Astrocyte of the cerebellum (primary cell): ENCODE measurements at regions not wholly inside any gene's neighbourhood (a gene's known extent, or its start where the extent isn't known, plus 50 kb on each side); places are given as distances from the start of the nearest gene placed in this dataset.

Source experiments
- DNase-seq: peaks from one replicate; pipeline ENCODE4 v3.0.0-alpha.2; 2011; ENCODE audit warnings: low read depth
- H3K4me3 ChIP-seq: 2 replicates; pipeline ENCODE4 v1.5.1; 2011; ENCODE audit warnings: mild to moderate bottlenecking, low read depth, low read length, moderate library complexity
- CTCF ChIP-seq: IDR thresholded peaks from 2 replicates; pipeline ENCODE4 v1.5.1; 2012; ENCODE audit warnings: low read length, low read depth, moderate library complexity, mild to moderate bottlenecking; ENCODE audit errors: missing control alignments
- in situ Hi-C: cut with HindIII; loops from 2 replicates; pipeline ENCODE4 v1.10.0; 2017; ENCODE audit warnings: low sequenced_read_pairs

DNA sequence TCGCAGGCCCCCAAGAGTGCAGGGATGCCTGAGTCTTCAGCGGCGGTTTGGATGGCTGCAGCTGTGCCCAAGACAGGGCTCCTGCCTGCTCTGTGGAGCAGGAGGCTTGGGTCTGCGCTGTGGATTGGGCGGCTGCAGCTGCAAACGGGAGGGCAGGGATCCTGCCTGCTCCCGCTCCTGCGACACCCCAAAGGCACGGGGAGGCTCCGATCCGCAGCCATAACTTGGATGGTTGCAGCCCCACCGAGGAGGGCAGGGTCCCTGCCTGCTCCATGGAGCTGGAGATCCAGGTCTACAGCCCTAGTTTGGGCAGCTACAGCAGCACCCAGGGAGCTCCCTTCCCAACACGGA, 898.8 kb upstream of the NEGR1 start:
- in situ Hi-C loops, result no loop called here

DNA sequence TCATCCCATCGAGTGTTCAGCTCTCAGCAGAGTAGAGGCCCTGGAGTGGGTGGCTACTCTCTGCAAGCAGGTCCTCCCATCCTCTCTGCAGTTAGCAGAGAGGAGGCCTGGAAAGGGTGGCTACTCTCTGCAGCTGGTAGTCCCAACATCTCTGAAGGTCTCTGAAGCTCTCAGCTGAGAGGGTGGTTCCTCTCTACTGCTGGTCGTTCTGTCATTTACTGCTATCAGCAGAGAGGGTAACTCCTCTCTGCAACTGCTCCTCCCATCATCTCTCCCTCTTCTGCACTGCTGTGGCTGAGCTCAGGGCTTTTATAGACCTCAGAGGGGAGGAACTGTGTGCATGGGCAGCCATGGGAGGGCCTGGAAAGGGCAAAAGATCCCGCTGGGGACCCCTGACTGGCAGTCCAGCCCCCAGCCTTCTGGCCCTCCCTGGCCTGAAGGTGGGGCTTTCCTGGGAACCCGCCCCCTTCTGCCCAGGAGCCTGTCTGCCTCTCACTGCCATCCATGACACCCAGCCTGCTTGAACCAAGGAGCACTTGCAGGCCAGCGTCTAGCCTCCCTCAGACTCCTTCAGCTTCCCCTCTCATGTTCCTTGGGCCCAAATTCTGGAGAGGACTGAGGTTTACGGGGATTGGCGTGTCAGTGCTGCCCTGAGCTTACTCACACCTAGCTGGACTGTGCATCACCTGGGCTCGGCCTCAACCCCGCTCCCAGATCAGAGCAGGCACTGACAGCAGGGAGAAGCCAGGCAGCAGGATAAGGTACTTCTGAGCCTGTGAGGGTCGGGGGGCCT, 898.3 kb upstream of the NEGR1 start:
- no peak for DNase-seq
- no peak overlapping the region for H3K4me3 ChIP-seq
- in situ Hi-C loops, result no loop called here
- TF ChIP-seq CTCF, result no peak

More for the DNA sequence above, 898.8 kb upstream of the NEGR1 start:
- no peak for TF ChIP-seq CTCF
- H3K4me3 ChIP-seq, result no peak overlapping the region
- DNase-seq, result no peak

GRCh38 chr1:73176902-73177301, 894.6 kb upstream of the NEGR1 start:
- no peak for DNase-seq
- in situ Hi-C loops, result no loop called here
- H3K4me3 ChIP-seq, result no peak overlapping the region
- TF ChIP-seq CTCF, result no peak

- DNase-seq, result no peak
- in situ Hi-C loops, result no loop called here
- H3K4me3 ChIP-seq, result no peak overlapping the region
- TF ChIP-seq CTCF, result no peak
These were observed 884.8 kb upstream of the NEGR1 start for GRCh38 chr1:73167009-73167657.

DNA sequence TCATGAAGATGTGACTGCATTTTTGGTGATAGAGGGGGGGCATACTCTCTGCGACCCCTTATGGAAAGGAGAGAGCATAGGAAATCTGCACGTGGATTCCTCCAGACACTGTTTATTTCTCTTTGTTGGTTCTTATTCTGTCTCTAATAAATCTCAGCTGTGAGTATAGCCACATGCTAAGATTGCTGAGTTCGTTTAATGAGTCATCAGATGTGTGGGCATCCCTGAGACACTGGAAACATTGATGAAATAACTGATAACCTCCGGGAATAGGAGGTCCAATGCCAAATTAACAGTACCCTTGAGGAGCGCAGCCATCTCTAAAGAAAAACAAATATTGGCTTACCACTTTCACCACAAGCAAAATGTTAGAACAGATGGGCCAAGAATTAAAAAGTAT, 880.2 kb upstream of the NEGR1 start:
- no peak for TF ChIP-seq CTCF
- no peak for DNase-seq
- no peak overlapping the region for H3K4me3 ChIP-seq
- in situ Hi-C loops, result no loop called here

DNA sequence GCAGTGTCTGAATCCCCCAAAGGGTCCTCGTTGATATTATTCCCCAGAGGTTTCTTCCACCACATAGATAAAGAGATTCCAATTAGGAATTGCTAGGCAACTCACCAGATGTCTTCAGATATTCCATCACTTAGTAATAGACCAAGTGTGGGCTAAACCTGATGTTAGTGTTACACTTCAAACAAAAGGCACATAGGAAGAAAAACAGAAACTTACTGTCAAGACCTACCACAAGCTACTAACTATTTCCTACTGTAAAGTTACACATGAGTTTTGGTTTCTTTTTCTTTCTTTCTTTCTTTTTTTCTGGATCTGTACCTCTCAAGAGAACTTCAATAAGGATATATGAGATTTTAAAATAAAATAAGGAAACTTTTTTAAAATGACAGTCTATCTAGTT, 879.1 kb upstream of the NEGR1 start:
- no peak for DNase-seq
- no peak overlapping the region for H3K4me3 ChIP-seq
- no peak for TF ChIP-seq CTCF
- in situ Hi-C loops, result no loop called here
